SK-N-SH treated with all-trans-retinoic acid at 6 μM for 48 hours (cell line): ENCODE measurements at regions not wholly inside any gene's neighbourhood (a gene's known extent, or its start where the extent isn't known, plus 50 kb on each side); places are given as distances from the start of the nearest gene placed in this dataset.

Source experiments
- ATAC-seq: fragments of 200-7000 bp; cut with Tn5 transposase; 3 replicates; pipeline ENCODE4 v1.9.1; 2020; ENCODE audit warnings: mild to moderate bottlenecking, moderate library complexity
- ARNTL ChIP-seq: fragments of 450-650 bp; formaldehyde crosslinking; IDR thresholded peaks from 2 replicates; pipeline ENCODE4 v1.5.0; 2020; ENCODE audit warnings: low read depth, mild to moderate bottlenecking, moderate library complexity, borderline replicate concordance
- BACH2 ChIP-seq: fragments of 250-450 bp; sonication (Bioruptor Pico); IDR thresholded peaks from 2 replicates; pipeline ENCODE4 v1.9.0; 2021; ENCODE audit warnings: mild to moderate bottlenecking, borderline replicate concordance
- CREB5 ChIP-seq: fragments of 250-450 bp; sonication (Bioruptor Pico); IDR thresholded peaks from 2 replicates; pipeline ENCODE4 v1.5.1; 2020; ENCODE audit warnings: low read depth, mild to moderate bottlenecking, moderate library complexity
- CSDC2 ChIP-seq: fragments of 250-450 bp; sonication (Bioruptor Pico); IDR thresholded peaks from 2 replicates; pipeline ENCODE4 v1.5.0; 2020; ENCODE audit warnings: mild to moderate bottlenecking, moderate library complexity
- ESRRG ChIP-seq: fragments of 250-450 bp; sonication (Bioruptor Pico); IDR thresholded peaks from 2 replicates; pipeline ENCODE4 v1.6.1; 2021; ENCODE audit warnings: mild to moderate bottlenecking
- GLIS3 ChIP-seq: fragments of 250-450 bp; sonication (Bioruptor Pico); IDR thresholded peaks from 2 replicates; pipeline ENCODE4 v1.5.0; 2020; ENCODE audit warnings: mild to moderate bottlenecking, moderate library complexity
- ISL1 ChIP-seq: fragments of 250-450 bp; sonication (Bioruptor Pico); IDR thresholded peaks from 2 replicates; pipeline ENCODE4 v2.1.2; 2022; ENCODE audit warnings: mild to moderate bottlenecking, moderate library complexity
- OSR1 ChIP-seq: fragments of 250-450 bp; sonication (Bioruptor Pico); IDR thresholded peaks from 2 replicates; pipeline ENCODE4 v1.8.0; 2022; ENCODE audit warnings: moderate library complexity, mild to moderate bottlenecking, inconsistent platforms
- PATZ1 ChIP-seq: fragments of 250-450 bp; sonication (Bioruptor Pico); IDR thresholded peaks from 2 replicates; pipeline ENCODE4 v1.8.0; 2020; ENCODE audit warnings: mild to moderate bottlenecking, moderate library complexity, borderline replicate concordance
- POU6F1 ChIP-seq: fragments of 250-450 bp; sonication (Bioruptor Pico); IDR thresholded peaks from 2 replicates; pipeline ENCODE4 v1.8.0; 2021; ENCODE audit warnings: low read depth, mild to moderate bottlenecking, moderate library complexity, borderline replicate concordance
- PPARA ChIP-seq: fragments of 250-450 bp; sonication (Bioruptor Pico); IDR thresholded peaks from 2 replicates; pipeline ENCODE4 v1.5.0; 2020; ENCODE audit warnings: mild to moderate bottlenecking, borderline replicate concordance
- RARB ChIP-seq: fragments of 250-450 bp; sonication (Bioruptor Pico); IDR thresholded peaks from 2 replicates; pipeline ENCODE4 v1.8.0; 2021; ENCODE audit warnings: mild to moderate bottlenecking, moderate library complexity
- SNAI2 ChIP-seq: fragments of 250-450 bp; sonication (Bioruptor Pico); IDR thresholded peaks from 2 replicates; pipeline ENCODE4 v1.5.0; 2020; ENCODE audit warnings: mild to moderate bottlenecking, moderate library complexity
- TCF4 ChIP-seq: fragments of 250-450 bp; sonication (Bioruptor Pico); IDR thresholded peaks from 2 replicates; pipeline ENCODE4 v1.8.0; 2021; ENCODE audit warnings: mild to moderate bottlenecking, moderate library complexity, borderline replicate concordance
- TOX ChIP-seq: fragments of 250-450 bp; sonication (Bioruptor Pico); IDR thresholded peaks from 2 replicates; pipeline ENCODE4 v1.8.0; 2021; ENCODE audit warnings: mild to moderate bottlenecking, moderate library complexity, borderline replicate concordance
- ZFP3 ChIP-seq: fragments of 250-450 bp; sonication (Bioruptor Pico); IDR thresholded peaks from 2 replicates; pipeline ENCODE4 v1.5.0; 2020; ENCODE audit warnings: mild to moderate bottlenecking, moderate library complexity
- ZFP30 ChIP-seq: fragments of 450-650 bp; formaldehyde crosslinking; IDR thresholded peaks from 2 replicates; pipeline ENCODE4 v1.5.0; 2022; ENCODE audit warnings: mild to moderate bottlenecking, moderate library complexity
- ZNF565 ChIP-seq: fragments of 450-650 bp; formaldehyde crosslinking; conservative IDR thresholded peaks from 2 replicates; pipeline ENCODE4 v1.5.0; 2020; ENCODE audit warnings: low read depth, mild to moderate bottlenecking, moderate library complexity
- ZNF70 ChIP-seq: fragments of 450-650 bp; formaldehyde crosslinking; IDR thresholded peaks from 2 replicates; pipeline ENCODE4 v1.5.0; 2020; ENCODE audit warnings: mild to moderate bottlenecking, moderate library complexity
- ZNF8 ChIP-seq: fragments of 450-650 bp; formaldehyde crosslinking; IDR thresholded peaks from 2 replicates; pipeline ENCODE4 v1.5.0; 2020; ENCODE audit warnings: mild to moderate bottlenecking, moderate library complexity
- TF ChIP-seq, protein P1 (sequence below): fragments of 250-450 bp; sonication (Bioruptor Pico); IDR thresholded peaks from 2 replicates; pipeline ENCODE4 v1.5.0; 2020; ENCODE audit warnings: mild to moderate bottlenecking, moderate library complexity
- TF ChIP-seq, protein P2 (sequence below): fragments of 250-450 bp; sonication (Bioruptor Pico); IDR thresholded peaks from 2 replicates; pipeline ENCODE4 v1.5.1; 2021; ENCODE audit warnings: mild to moderate bottlenecking, moderate library complexity

DNA sequence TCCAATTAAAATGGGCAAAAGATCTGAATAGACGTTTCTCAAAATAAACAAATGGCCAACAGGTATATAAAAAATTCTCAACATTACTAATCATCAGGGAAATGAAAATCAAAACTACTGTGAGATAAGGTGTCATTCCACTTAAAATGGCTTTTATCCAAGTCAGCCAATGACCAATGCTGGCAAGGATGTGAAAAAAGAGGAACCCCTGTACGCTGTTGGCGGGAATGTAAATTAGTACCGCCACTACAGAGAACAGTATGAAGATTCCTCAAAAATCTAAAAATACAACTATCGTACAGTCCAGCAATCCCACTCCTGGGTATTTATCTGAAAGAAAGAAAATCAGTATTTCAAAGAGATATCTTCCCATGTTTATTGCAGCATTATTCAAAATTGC, 176.9 kb upstream of the STT3B start:
- no peak for TF ChIP-seq SNAI2 (CRISPR knock-in tag)
- TF ChIP-seq RARB: no peak
- no peak for TF ChIP-seq ARNTL
- TF ChIP-seq ZNF8: no peak
- no peak for TF ChIP-seq GLIS3 (CRISPR knock-in tag)
- TF ChIP-seq BACH2 (CRISPR knock-in tag): no peak

GRCh38 chr3:31356941-31357340, 175.8 kb upstream of the STT3B start:
- no peak for ATAC-seq

More for the DNA sequence above, 176.9 kb upstream of the STT3B start:
- no peak for ATAC-seq

More at GRCh38 chr3:31356941-31357340, 175.8 kb upstream of the STT3B start:
- no peak for TF ChIP-seq PPARA (CRISPR knock-in tag)
- TF ChIP-seq ZFP30 (CRISPR knock-in tag): no peak
- TF ChIP-seq TOX: no peak
- TF ChIP-seq, protein P1, sequence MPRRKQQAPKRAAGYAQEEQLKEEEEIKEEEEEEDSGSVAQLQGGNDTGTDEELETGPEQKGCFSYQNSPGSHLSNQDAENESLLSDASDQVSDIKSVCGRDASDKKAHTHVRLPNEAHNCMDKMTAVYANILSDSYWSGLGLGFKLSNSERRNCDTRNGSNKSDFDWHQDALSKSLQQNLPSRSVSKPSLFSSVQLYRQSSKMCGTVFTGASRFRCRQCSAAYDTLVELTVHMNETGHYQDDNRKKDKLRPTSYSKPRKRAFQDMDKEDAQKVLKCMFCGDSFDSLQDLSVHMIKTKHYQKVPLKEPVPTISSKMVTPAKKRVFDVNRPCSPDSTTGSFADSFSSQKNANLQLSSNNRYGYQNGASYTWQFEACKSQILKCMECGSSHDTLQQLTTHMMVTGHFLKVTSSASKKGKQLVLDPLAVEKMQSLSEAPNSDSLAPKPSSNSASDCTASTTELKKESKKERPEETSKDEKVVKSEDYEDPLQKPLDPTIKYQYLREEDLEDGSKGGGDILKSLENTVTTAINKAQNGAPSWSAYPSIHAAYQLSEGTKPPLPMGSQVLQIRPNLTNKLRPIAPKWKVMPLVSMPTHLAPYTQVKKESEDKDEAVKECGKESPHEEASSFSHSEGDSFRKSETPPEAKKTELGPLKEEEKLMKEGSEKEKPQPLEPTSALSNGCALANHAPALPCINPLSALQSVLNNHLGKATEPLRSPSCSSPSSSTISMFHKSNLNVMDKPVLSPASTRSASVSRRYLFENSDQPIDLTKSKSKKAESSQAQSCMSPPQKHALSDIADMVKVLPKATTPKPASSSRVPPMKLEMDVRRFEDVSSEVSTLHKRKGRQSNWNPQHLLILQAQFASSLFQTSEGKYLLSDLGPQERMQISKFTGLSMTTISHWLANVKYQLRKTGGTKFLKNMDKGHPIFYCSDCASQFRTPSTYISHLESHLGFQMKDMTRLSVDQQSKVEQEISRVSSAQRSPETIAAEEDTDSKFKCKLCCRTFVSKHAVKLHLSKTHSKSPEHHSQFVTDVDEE (CRISPR knock-in tag): no peak
- TF ChIP-seq ISL1 (CRISPR knock-in tag): no peak
- TF ChIP-seq ESRRG: no peak
- TF ChIP-seq SNAI2 (CRISPR knock-in tag): no peak
- no peak for TF ChIP-seq CREB5 (CRISPR knock-in tag)
- TF ChIP-seq RARB: no peak
- no peak for TF ChIP-seq CSDC2
- TF ChIP-seq ZNF70 (CRISPR knock-in tag): no peak
- no peak for TF ChIP-seq OSR1 (CRISPR knock-in tag)
- TF ChIP-seq, protein P2, sequence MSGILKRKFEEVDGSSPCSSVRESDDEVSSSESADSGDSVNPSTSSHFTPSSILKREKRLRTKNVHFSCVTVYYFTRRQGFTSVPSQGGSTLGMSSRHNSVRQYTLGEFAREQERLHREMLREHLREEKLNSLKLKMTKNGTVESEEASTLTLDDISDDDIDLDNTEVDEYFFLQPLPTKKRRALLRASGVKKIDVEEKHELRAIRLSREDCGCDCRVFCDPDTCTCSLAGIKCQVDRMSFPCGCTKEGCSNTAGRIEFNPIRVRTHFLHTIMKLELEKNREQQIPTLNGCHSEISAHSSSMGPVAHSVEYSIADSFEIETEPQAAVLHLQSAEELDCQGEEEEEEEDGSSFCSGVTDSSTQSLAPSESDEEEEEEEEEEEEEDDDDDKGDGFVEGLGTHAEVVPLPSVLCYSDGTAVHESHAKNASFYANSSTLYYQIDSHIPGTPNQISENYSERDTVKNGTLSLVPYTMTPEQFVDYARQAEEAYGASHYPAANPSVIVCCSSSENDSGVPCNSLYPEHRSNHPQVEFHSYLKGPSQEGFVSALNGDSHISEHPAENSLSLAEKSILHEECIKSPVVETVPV (CRISPR knock-in tag): no peak
- TF ChIP-seq ZNF565 (CRISPR knock-in tag): no peak
- TF ChIP-seq TCF4 (CRISPR knock-in tag): no peak
- TF ChIP-seq BACH2 (CRISPR knock-in tag): no peak
- TF ChIP-seq POU6F1 (CRISPR knock-in tag): no peak
- no peak for TF ChIP-seq PATZ1 (CRISPR knock-in tag)
- no peak for TF ChIP-seq ZFP3 (CRISPR knock-in tag)
- no peak for TF ChIP-seq ZNF8
